ENCODE measurements at regions not wholly inside any gene's neighbourhood (a gene's known extent, or its start where the extent isn't known, plus 50 kb on each side); places are given as distances from the start of the nearest gene placed in this dataset.
A peak's percentile ranks its signal among the peaks of the same experiment; 100 is the strongest.

GRCh38 chr15:46567968-46568367 lies 933.1 kb downstream of the SQOR start:
- no peak for DNase-seq

GRCh38 chr15:46569781-46570180 lies 935.0 kb downstream of the SQOR start:
- DNase-seq: no peak

GRCh38 chr15:46576646-46577395 lies 942.0 kb downstream of the SQOR start:
- no peak for DNase-seq

- DNase-seq: no peak
Measured at GRCh38 chr15:46577767-46578166, 942.9 kb downstream of the SQOR start.

- DNase-seq: no peak
Measured at GRCh38 chr15:46580487-46580886, 945.7 kb downstream of the SQOR start.

GRCh38 chr15:46580924-46581323 lies 946.1 kb downstream of the SQOR start:
- no peak for DNase-seq

GRCh38 chr15:46589088-46589487 lies 954.3 kb downstream of the SQOR start:
- no peak for DNase-seq

GRCh38 chr15:46591462-46591861 lies 956.6 kb downstream of the SQOR start:
- no peak for DNase-seq

- DNase-seq: no peak
Measured at GRCh38 chr15:46595016-46595415, 960.2 kb downstream of the SQOR start.

- DNase-seq: no peak
Measured at GRCh38 chr15:46607077-46607476, 972.2 kb downstream of the SQOR start.

- DNase-seq: no peak
Measured at GRCh38 chr15:46616033-46616432, 981.2 kb downstream of the SQOR start.

GRCh38 chr15:46617507-46617906 lies 982.7 kb downstream of the SQOR start:
- no peak for DNase-seq

GRCh38 chr15:46618984-46619383 lies 984.2 kb downstream of the SQOR start:
- DNase-seq: no peak

GRCh38 chr15:46620392-46621013 lies 985.7 kb downstream of the SQOR start:
- no peak for DNase-seq

- DNase-seq: no peak
Measured at GRCh38 chr15:46622851-46623250, 988.0 kb downstream of the SQOR start.

- DNase-seq: peak; percentile 12
Measured at GRCh38 chr15:46636206-46636605, 1001.4 kb downstream of the SQOR start.

GRCh38 chr15:46644501-46645481 lies 1010.0 kb downstream of the SQOR start:
- no peak for DNase-seq

GRCh38 chr15:46646490-46646889 lies 1011.7 kb downstream of the SQOR start:
- DNase-seq: no peak

- no peak for DNase-seq
Measured at GRCh38 chr15:46647046-46647445, 1012.2 kb downstream of the SQOR start.

- no peak for DNase-seq
Measured at GRCh38 chr15:46652266-46652665, 1017.4 kb downstream of the SQOR start.

- DNase-seq: no peak
Measured at GRCh38 chr15:46654993-46655392, 1020.2 kb downstream of the SQOR start.

- no peak for DNase-seq
Measured at GRCh38 chr15:46660096-46660842, 1025.4 kb downstream of the SQOR start.

GRCh38 chr15:46670258-46670657 lies 1035.4 kb downstream of the SQOR start:
- DNase-seq: no peak

Data from COR-L47 (cell line).